ENCODE measurements at regions not wholly inside any gene's neighbourhood (a gene's known extent, or its start where the extent isn't known, plus 50 kb on each side); places are given as distances from the start of the nearest gene placed in this dataset.

GRCh38 chr2:176601066-176601465, 331.8 kb downstream of the MTX2 start:
- no peak for TF ChIP-seq CTCF (conservative IDR thresholded peaks at IDR 0.05)
- TF ChIP-seq EZH2 (IDR thresholded peaks at IDR 0.05; ENCODE audit: low read depth), result no peak
- Histone ChIP-seq H4K20me1 (ENCODE audit: insufficient read depth) (no peaks in the 10 kb centered on the region), H3K4me3 (no peak overlapping the region), H3K27ac (no peak overlapping the region), H3K36me3 (ENCODE audit: low read depth) (no peaks in the 10 kb centered on the region), H3K79me2 (ENCODE audit: low read depth) (no peaks in the 10 kb centered on the region), H3F3A (ENCODE audit: insufficient read depth, low read depth) (no peaks in the 10 kb centered on the region), H3K4me1 (replicated peaks; ENCODE audit: insufficient read depth) (no peaks in the 10 kb centered on the region), H3K9me3 (ENCODE audit: insufficient read depth, low read depth) (no peaks in the 10 kb centered on the region), H3K27me3 (ENCODE audit: insufficient read depth, low read depth) (no peaks in the 10 kb centered on the region), H3K4me2 (no peak overlapping the region), H2AFZ (no peak overlapping the region), H3K9me2 (ENCODE audit: insufficient read depth) (no peaks in the 10 kb centered on the region)
- intact Hi-C loops (cut with micrococcal nuclease; ENCODE audit: unreplicated experiment), result no loop called here
- no TSS peak for BruUV-seq (replicated peaks)
- no peak for DNase-seq
- ChIA-PET POLR2A (ENCODE audit: unreplicated experiment) (no interaction called here), CTCF (no interaction called here)

- Histone ChIP-seq H3F3A (ENCODE audit: insufficient read depth, low read depth) (no peaks in the 10 kb centered on the region), H4K20me1 (ENCODE audit: insufficient read depth) (no peaks in the 10 kb centered on the region), H2AFZ (no peak overlapping the region), H3K4me3 (no peak overlapping the region), H3K27me3 (ENCODE audit: insufficient read depth, low read depth) (no peaks in the 10 kb centered on the region), H3K4me1 (replicated peaks; ENCODE audit: insufficient read depth) (peaks cover 14% of the 10 kb centered on the region), H3K4me2 (no peak overlapping the region), H3K79me2 (ENCODE audit: low read depth) (no peaks in the 10 kb centered on the region), H3K9me3 (ENCODE audit: insufficient read depth, low read depth) (no peaks in the 10 kb centered on the region), H3K9me2 (ENCODE audit: insufficient read depth) (peaks cover 5% of the 10 kb centered on the region; the same call in 1 of the 2 replicates), H3K36me3 (ENCODE audit: low read depth) (no peaks in the 10 kb centered on the region), H3K27ac (no peak overlapping the region)
- ChIA-PET POLR2A (ENCODE audit: unreplicated experiment) (interaction anchor here (0.6 to 0.8 kb wide), 2 partner anchors 29 to 643 kb away, joined by 3 to 7 read pairs; no protein-coding TSS in a partner anchor), CTCF (interaction anchor here (1.0 to 1.8 kb wide), 3 partner anchors 29 to 157 kb away, joined by 3 to 11 read pairs (median 5); no protein-coding TSS in a partner anchor)
- intact Hi-C loops (cut with micrococcal nuclease; ENCODE audit: unreplicated experiment), result loop anchor here (1.0 to 5.0 kb wide), 3 partner anchors 29 to 105 kb away; no protein-coding TSS in a partner anchor
- TF ChIP-seq CTCF (conservative IDR thresholded peaks at IDR 0.05) (no peak), EZH2 (IDR thresholded peaks at IDR 0.05; ENCODE audit: low read depth) (no peak)
- no peak for DNase-seq
- no TSS peak for BruUV-seq (replicated peaks)
These were observed 342.8 kb downstream of the MTX2 start for GRCh38 chr2:176612036-176612435.

GRCh38 chr2:176612736-176613135, 343.5 kb downstream of the MTX2 start:
- H3K36me3 ChIP-seq (ENCODE audit: low read depth), result no peaks in the 10 kb centered on the region
- H3K4me2 ChIP-seq, result peak overlapping the region; percentile 17
- no peaks in the 10 kb centered on the region for H3F3A ChIP-seq (ENCODE audit: insufficient read depth, low read depth)
- POLR2A ChIA-PET (ENCODE audit: unreplicated experiment), result interaction anchor here (0.5 to 0.8 kb wide), 4 partner anchors 30 to 642 kb away, joined by 3 to 7 read pairs (median 5); no protein-coding TSS in a partner anchor
- peaks cover 14% of the 10 kb centered on the region for H3K4me1 ChIP-seq (replicated peaks; ENCODE audit: insufficient read depth)
- no peaks in the 10 kb centered on the region for H3K27me3 ChIP-seq (ENCODE audit: insufficient read depth, low read depth)
- peak; percentile 63 to 69 for DNase-seq
- TF ChIP-seq EZH2 (IDR thresholded peaks at IDR 0.05; ENCODE audit: low read depth), result no peak
- TF ChIP-seq CTCF (conservative IDR thresholded peaks at IDR 0.05), result no peak
- H4K20me1 ChIP-seq (ENCODE audit: insufficient read depth), result no peaks in the 10 kb centered on the region
- no peaks in the 10 kb centered on the region for H3K79me2 ChIP-seq (ENCODE audit: low read depth)
- CTCF ChIA-PET, result interaction anchor here (1.0 to 1.8 kb wide), 3 partner anchors 30 to 158 kb away, joined by 3 to 11 read pairs (median 5); no protein-coding TSS in a partner anchor
- H3K9me2 ChIP-seq (ENCODE audit: insufficient read depth), result peaks cover 5% of the 10 kb centered on the region; the same call in 1 of the 2 replicates
- H3K9me3 ChIP-seq (ENCODE audit: insufficient read depth, low read depth), result no peaks in the 10 kb centered on the region
- H3K27ac ChIP-seq, result no peak overlapping the region
- H3K4me3 ChIP-seq, result no peak overlapping the region
- BruUV-seq (replicated peaks), result no TSS peak
- H2AFZ ChIP-seq, result no peak overlapping the region
- intact Hi-C loops (cut with micrococcal nuclease; ENCODE audit: unreplicated experiment), result loop anchor here (1.0 to 5.0 kb wide), 4 partner anchors 9 to 105 kb away; no protein-coding TSS in a partner anchor

All from PC-9 (cell line).